PC-3 (cell line): ENCODE measurements at regions not wholly inside any gene's neighbourhood (a gene's known extent, or its start where the extent isn't known, plus 50 kb on each side); places are given as distances from the start of the nearest gene placed in this dataset.

Source experiments
- ATAC-seq: fragments of 200-7000 bp; cut with Tn5 transposase; 2 replicates; pipeline ENCODE4 v1.9.1; 2020; ENCODE audit warnings: mild to moderate bottlenecking, moderate library complexity
- BruUV-seq: library from RNA; stranded (reverse); fragments of 400-500 nt; replicated peaks from 2 replicates; lab custom pipeline; 2021; lab: Mats Ljungman, UMichigan
- CTCF ChIA-PET: fragments of 300-600 bp; sonication (Branson Sonifier 250); formaldehyde crosslinking; loops from one replicate; lab custom pipeline; 2022; ENCODE audit warnings: antibody characterized with exemption; lab: Charles Lee
- POLR2A ChIA-PET: fragments of 300-600 bp; sonication (Branson Sonifier 250); formaldehyde crosslinking; loops from one replicate; lab custom pipeline; 2022; ENCODE audit warnings: antibody characterized with exemption; ENCODE audit not compliant: unreplicated experiment; lab: Charles Lee
- DNase-seq: peaks from one replicate; pipeline ENCODE4 v3.0.0-alpha.2; 2015
- H2AFZ ChIP-seq: fragments of 300-600 bp; sonication (generic); 2 replicates; pipeline ENCODE4 v1.6.0; 2016; ENCODE audit warnings: antibody characterized with exemption, low read length
- H3F3A ChIP-seq: fragments of 300-600 bp; sonication (generic); one replicate; pipeline ENCODE4 v1.6.0; 2017; ENCODE audit warnings: antibody characterized with exemption, low read length, control low read depth, mild to moderate bottlenecking; ENCODE audit not compliant: unreplicated experiment
- H3K27ac ChIP-seq: fragments of 300-600 bp; sonication (generic); 2 replicates; pipeline ENCODE4 v1.5.1; 2016; ENCODE audit warnings: mild to moderate bottlenecking, low read length
- H3K27me3 ChIP-seq: fragments of 300-600 bp; sonication (generic); 2 replicates; pipeline ENCODE4 v1.6.1; 2016; ENCODE audit warnings: low read length, mixed read lengths
- H3K36me3 ChIP-seq: fragments of 300-600 bp; sonication (generic); 2 replicates; pipeline ENCODE4 v1.6.1; 2016; ENCODE audit warnings: low read depth, mixed run types, low read length, mixed read lengths
- H3K4me1 ChIP-seq: fragments of 300-600 bp; sonication (generic); 2 replicates; pipeline ENCODE4 v1.5.1; 2016; ENCODE audit warnings: low read length; ENCODE audit not compliant: insufficient read depth
- H3K4me2 ChIP-seq: fragments of 300-600 bp; sonication (generic); 2 replicates; pipeline ENCODE4 v1.6.0; 2016; ENCODE audit warnings: low read length
- H3K4me3 ChIP-seq: fragments of 300-600 bp; sonication (generic); 2 replicates; pipeline ENCODE4 v1.5.1; 2016; ENCODE audit warnings: mild to moderate bottlenecking, low read length, mixed read lengths
- H3K79me2 ChIP-seq: fragments of 300-600 bp; sonication (generic); 2 replicates; pipeline ENCODE4 v1.6.1; 2017; ENCODE audit warnings: low read length, mixed read lengths
- H3K9ac ChIP-seq: fragments of 300-600 bp; sonication (generic); 2 replicates; pipeline ENCODE4 v1.6.0; 2016; ENCODE audit warnings: mild to moderate bottlenecking, low read length
- H3K9me2 ChIP-seq: fragments of 300-600 bp; sonication (generic); replicated peaks from 2 replicates; pipeline ENCODE4 v1.6.1; 2016; ENCODE audit warnings: mixed run types, low read length, mixed read lengths
- H3K9me3 ChIP-seq: fragments of 300-600 bp; sonication (generic); 2 replicates; pipeline ENCODE4 v1.6.1; 2016; ENCODE audit warnings: low read length, mixed read lengths
- H4K20me1 ChIP-seq: fragments of 300-600 bp; sonication (generic); 2 replicates; pipeline ENCODE4 v1.6.1; 2016; ENCODE audit warnings: low read length, mixed read lengths
- EZH2 ChIP-seq: fragments of 300-600 bp; sonication (generic); IDR thresholded peaks from one replicate; pipeline ENCODE4 v1.6.1; 2017; ENCODE audit warnings: antibody characterized with exemption, mild to moderate bottlenecking, low read length; ENCODE audit not compliant: unreplicated experiment
- EZH2phosphoT487 ChIP-seq: fragments of 300-600 bp; sonication (generic); IDR thresholded peaks from 2 replicates; pipeline ENCODE4 v1.6.1; 2018; ENCODE audit warnings: mild to moderate bottlenecking, antibody characterized with exemption, low read length, borderline replicate concordance
- intact Hi-C: fragments of 100-400 bp; cut with micrococcal nuclease; formaldehyde crosslinking; loops from 2 replicates; pipeline ENCODE4 v1.9.0; 2023
- TF ChIP-seq, protein P1 (sequence below): fragments of 300-600 bp; sonication (generic); conservative IDR thresholded peaks from 2 replicates; pipeline ENCODE4 v1.5.1; 2017; ENCODE audit warnings: antibody characterized with exemption, low read depth, mild to moderate bottlenecking, low read length

DNA sequence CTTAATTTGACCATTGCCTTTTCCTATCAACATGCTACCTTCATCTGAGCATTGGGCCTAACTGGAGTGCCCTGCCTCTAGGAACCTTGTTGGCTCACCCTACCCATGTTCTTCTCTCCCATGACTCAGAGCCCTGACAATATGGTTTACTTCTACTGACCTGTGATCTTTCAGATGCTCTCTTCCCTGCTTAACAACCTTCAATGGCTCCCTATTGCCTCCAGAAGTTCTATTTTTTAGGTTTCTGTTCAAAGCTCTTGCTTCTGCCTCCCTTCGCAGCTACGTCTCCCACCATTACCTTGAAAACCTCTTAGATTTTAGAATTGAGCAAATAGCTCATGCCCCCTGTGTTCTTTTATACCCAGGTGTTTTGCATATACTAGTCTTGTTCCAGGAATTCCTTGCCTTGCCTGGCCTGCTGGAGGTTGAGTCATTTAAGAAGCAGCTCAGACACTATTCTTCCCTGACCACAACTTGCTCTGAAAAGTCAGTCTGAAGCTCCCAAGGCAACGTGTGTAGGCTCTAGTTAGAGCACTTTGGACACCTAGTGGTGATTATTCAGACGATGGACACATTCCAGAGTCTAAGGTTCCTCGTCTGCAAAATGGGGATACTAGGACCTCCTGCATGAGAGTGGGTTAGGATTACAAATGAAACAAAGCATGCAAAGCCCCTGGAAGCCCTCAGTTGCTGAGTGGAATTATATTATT is 64.4 kb upstream of the EMX2 start:
- ChIA-PET POLR2A (no interaction called here), CTCF (interaction anchor here (0.6 to 1.2 kb wide), 2 partner anchors 35 to 47 kb away, joined by 5 to 16 read pairs; no protein-coding TSS in a partner anchor)
- intact Hi-C loops = loop anchor here (1.0 to 2.0 kb wide), 2 partner anchors 35 to 261 kb away; no protein-coding TSS in a partner anchor
- H3K9ac ChIP-seq = no peak overlapping the region
- TF ChIP-seq, protein P1, sequence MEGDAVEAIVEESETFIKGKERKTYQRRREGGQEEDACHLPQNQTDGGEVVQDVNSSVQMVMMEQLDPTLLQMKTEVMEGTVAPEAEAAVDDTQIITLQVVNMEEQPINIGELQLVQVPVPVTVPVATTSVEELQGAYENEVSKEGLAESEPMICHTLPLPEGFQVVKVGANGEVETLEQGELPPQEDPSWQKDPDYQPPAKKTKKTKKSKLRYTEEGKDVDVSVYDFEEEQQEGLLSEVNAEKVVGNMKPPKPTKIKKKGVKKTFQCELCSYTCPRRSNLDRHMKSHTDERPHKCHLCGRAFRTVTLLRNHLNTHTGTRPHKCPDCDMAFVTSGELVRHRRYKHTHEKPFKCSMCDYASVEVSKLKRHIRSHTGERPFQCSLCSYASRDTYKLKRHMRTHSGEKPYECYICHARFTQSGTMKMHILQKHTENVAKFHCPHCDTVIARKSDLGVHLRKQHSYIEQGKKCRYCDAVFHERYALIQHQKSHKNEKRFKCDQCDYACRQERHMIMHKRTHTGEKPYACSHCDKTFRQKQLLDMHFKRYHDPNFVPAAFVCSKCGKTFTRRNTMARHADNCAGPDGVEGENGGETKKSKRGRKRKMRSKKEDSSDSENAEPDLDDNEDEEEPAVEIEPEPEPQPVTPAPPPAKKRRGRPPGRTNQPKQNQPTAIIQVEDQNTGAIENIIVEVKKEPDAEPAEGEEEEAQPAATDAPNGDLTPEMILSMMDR = peak; percentile 60
- TF ChIP-seq EZH2phosphoT487 (no peak), EZH2 (no peak)
- H3K4me2 ChIP-seq = no peak overlapping the region
- no TSS peak for BruUV-seq
- ATAC-seq (peak; percentile 88), DNase-seq (peak; percentile 76)
- H3K27me3 ChIP-seq = no peaks in the 10 kb centered on the region
- H3K9me3 ChIP-seq = no peaks in the 10 kb centered on the region
- no peaks in the 10 kb centered on the region for H3K79me2 ChIP-seq
- H3F3A ChIP-seq = no peaks in the 10 kb centered on the region
- no peaks in the 10 kb centered on the region for H3K9me2 ChIP-seq
- H3K27ac ChIP-seq = no peak overlapping the region
- no peak overlapping the region for H2AFZ ChIP-seq
- H3K4me1 ChIP-seq = peaks cover 7% of the 10 kb centered on the region
- H3K36me3 ChIP-seq = no peaks in the 10 kb centered on the region
- H4K20me1 ChIP-seq = no peaks in the 10 kb centered on the region
- H3K4me3 ChIP-seq = no peak overlapping the region

DNA sequence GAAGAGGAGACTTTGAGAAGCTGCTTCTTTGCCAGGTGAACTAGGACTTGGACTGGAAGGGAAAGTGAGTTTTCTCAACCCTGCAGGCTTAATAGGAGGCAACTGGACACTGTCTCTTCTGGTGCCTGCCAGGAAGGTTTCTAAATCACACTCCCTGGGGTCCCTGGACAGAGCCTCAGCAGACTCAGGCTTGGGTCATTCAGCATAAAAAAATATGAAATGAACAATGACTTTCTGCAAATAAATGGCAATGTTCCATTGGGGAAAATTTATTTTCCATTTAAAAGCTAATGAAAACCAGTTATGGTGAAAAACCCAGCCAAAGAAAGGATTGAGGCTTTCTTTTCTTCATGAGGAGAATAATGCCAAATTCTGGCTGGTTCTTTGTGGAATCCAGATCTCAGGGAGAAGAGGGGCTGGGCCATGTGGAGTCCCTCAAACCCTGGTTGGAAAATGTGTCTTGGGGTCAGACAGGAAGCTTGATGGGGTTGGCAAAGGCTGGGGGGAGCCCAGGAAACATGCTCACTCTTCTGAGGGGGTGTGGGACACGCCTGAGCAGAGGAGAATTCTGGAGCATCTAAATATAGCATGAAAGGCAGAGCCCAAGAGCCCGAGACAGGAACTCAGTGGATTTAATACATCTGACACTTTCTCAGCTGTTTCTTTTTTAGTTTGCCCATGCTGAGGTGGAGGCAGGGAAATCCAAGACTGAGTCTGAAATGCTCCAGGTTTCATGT is 65.2 kb upstream of the EMX2 start:
- CTCF ChIA-PET = interaction anchor here (0.6 to 1.2 kb wide), 2 partner anchors 35 to 46 kb away, joined by 5 to 16 read pairs; no protein-coding TSS in a partner anchor
- POLR2A ChIA-PET = no interaction called here
- no peaks in the 10 kb centered on the region for H3K36me3 ChIP-seq
- TF ChIP-seq EZH2phosphoT487 = no peak
- TF ChIP-seq, protein P1 = no peak
- no peak for TF ChIP-seq EZH2
- intact Hi-C loops = no loop called here
- no peaks in the 10 kb centered on the region for H3F3A ChIP-seq
- no TSS peak for BruUV-seq
- no peak overlapping the region for H2AFZ ChIP-seq
- no peak overlapping the region for H3K4me2 ChIP-seq
- no peaks in the 10 kb centered on the region for H3K9me3 ChIP-seq
- H4K20me1 ChIP-seq = no peaks in the 10 kb centered on the region
- ATAC-seq = no peak
- no peak for DNase-seq
- H3K27me3 ChIP-seq = no peaks in the 10 kb centered on the region
- H3K9ac ChIP-seq = no peak overlapping the region
- H3K79me2 ChIP-seq = no peaks in the 10 kb centered on the region
- H3K4me1 ChIP-seq = no peaks in the 10 kb centered on the region; the same call in 1 of the 2 replicates
- H3K9me2 ChIP-seq = no peaks in the 10 kb centered on the region
- H3K4me3 ChIP-seq = no peak overlapping the region
- H3K27ac ChIP-seq = no peak overlapping the region

DNA sequence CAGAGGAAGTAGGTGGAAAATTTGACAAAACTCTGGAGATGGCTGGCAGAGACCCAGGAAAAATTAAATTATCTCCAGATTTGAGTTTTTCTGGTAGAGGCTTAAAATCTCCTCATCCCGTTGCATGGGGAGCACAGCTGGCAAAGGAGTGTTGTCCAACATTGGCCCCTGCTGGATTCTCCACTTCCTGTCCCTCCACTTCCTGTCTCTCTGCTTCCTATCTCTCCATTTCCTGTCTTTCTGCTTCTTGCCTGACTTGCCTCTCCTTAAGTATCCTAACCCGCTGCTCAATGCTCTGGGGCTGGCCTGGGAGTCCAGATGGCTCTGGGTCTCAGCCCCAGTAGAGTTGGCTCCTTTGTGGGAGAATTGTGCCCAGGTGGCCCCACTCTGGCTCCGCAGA is 65.8 kb upstream of the EMX2 start:
- Histone ChIP-seq H4K20me1 (no peaks in the 10 kb centered on the region), H2AFZ (no peak overlapping the region), H3K9me3 (no peaks in the 10 kb centered on the region), H3F3A (no peaks in the 10 kb centered on the region), H3K36me3 (no peaks in the 10 kb centered on the region), H3K4me2 (no peak overlapping the region), H3K9ac (no peak overlapping the region), H3K4me3 (no peak overlapping the region), H3K27ac (no peak overlapping the region), H3K27me3 (no peaks in the 10 kb centered on the region), H3K4me1 (no peaks in the 10 kb centered on the region), H3K79me2 (no peaks in the 10 kb centered on the region), H3K9me2 (no peaks in the 10 kb centered on the region)
- intact Hi-C loops = no loop called here
- no TSS peak for BruUV-seq
- DNase-seq (no peak), ATAC-seq (no peak)
- TF ChIP-seq, protein P1 = no peak
- TF ChIP-seq EZH2phosphoT487 (no peak), EZH2 (no peak)
- ChIA-PET POLR2A (no interaction called here), CTCF (no interaction called here)
